ENCODE measurements at regions not wholly inside any gene's neighbourhood (a gene's known extent, or its start where the extent isn't known, plus 50 kb on each side); places are given as distances from the start of the nearest gene placed in this dataset.
"Not testable (repeated sequence)": the region's sequence is repeated elsewhere in the genome, so short reads cannot be mapped to it uniquely, and the experiment has no call there.

DNA sequence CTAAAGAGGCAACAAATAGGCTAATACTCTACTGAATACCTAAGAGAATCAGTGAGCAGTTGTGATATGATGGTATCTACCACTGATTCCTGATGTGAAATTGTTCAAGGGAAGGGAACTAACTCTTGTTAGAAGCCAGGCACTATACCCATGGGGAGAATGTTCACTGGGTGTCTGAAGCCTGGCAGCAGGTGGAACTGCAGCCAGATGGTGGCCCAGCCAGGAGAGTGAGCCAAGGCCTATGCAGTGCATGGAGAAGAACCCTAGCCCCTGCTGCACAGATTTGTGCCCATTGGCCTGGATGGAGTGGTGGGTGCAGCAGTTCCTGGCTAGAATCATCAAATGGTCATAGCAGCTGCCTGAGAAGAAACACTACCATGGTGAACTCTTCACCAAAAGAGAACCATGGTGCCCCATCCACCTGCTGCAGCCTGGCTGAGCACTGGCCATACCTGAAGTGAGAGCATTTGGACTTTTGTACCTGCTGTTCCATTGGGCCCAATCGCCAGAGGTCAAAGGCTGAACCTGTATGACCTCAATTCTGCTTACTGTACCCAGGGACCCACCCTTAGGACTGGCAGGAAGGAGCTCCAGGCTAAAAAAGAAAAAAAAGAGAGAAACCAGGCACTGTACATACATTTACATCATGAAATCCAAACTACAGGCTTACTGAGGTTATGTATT, 118.8 kb upstream of the IVNS1ABP start:
- DNase-seq (ENCODE audit: low read depth in 2 of 2): no peak

DNA sequence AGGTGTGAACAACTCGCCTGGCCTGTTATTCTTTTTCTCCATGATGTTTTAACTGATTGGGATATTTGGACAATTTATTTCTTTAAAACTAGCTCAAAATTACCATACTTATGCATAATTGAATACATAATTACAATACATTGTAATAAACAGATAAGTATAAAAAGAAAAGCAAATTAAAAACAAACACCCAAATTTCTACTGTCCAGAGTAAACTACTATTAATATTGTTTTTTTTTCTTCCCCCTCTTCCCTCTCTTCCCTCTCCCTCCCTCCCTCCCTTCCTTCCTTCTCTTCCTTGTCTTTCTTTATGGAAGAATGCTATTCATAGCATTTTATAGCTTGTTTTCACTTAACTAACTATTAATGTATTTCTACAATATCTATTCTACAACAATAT, 117.7 kb upstream of the IVNS1ABP start:
- DNase-seq (ENCODE audit: low read depth in 2 of 2): no peak

DNA sequence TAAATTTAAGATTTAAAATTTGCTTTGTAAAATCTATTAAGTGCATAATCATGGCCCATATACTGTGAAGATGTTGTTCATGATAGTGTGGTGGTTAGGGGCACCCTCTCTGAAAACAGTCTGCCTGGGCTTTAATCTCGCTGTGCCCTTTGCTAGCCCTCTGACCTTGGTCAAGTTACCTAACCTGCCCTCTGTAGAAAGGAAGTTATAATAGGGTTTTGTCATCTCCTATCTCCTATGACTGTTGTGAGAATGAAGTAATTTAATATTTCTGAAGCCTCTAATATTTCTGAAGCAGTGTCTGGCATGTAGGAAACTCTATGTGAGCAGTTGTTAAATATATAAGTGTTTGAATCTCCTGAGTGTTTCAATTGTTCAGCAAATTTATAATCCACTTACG, 116.6 kb upstream of the IVNS1ABP start:
- DNase-seq (ENCODE audit: low read depth in 2 of 2): no peak

- DNase-seq (ENCODE audit: low read depth in 2 of 2): no peak
Measured at GRCh38 chr1:185432948-185433347, 115.9 kb upstream of the IVNS1ABP start.

DNA sequence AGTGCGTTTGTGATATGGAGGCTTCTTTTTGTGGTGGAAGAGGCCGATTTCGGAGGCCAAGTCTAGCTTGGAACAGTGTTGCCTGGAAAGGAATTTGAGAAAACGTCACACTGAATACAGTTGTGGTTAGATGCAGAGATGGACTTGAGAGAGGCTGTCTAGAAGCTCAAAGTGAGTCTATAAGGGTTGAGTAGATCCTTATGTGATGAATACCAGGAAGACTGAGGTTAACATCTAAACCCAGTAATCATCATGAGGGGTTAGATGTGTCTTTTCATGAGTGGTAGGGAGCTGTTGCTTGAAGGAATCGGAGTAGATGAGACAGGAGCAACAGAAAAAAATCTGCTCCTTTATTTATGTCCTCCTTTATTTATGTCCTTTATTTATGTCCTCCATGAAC, 114.6 kb upstream of the IVNS1ABP start:
- no peak for DNase-seq (ENCODE audit: low read depth in 2 of 2)

DNA sequence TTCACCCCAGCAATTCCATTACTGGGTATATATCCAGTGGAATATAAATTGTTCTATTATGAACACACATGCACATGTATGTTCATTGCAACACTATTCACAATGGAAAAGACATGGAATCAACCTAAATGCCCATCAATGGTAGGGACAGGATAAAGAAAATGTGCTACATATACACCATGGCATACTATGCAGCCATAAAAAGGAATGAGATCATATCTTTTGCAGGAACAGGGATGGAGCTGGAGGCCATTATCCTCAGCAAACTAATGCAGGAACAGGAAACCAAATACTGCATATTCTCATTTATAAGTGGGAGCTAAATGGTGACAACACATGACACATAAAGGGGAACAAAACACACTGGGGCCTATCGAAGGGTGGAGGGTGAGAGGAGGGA, 112.6 kb upstream of the IVNS1ABP start:
- not testable (repeated sequence) for DNase-seq (ENCODE audit: low read depth in 2 of 2)

- no peak for DNase-seq (ENCODE audit: low read depth in 2 of 2)
Measured at GRCh38 chr1:185427776-185428175, 110.7 kb upstream of the IVNS1ABP start.

- DNase-seq (ENCODE audit: low read depth in 2 of 2): no peak
Measured at GRCh38 chr1:185427264-185427663, 110.2 kb upstream of the IVNS1ABP start.

- no peak for DNase-seq (ENCODE audit: low read depth in 2 of 2)
Measured at GRCh38 chr1:185426848-185427247, 109.8 kb upstream of the IVNS1ABP start.

GRCh38 chr1:185425163-185425562, 108.1 kb upstream of the IVNS1ABP start:
- no peak for DNase-seq (ENCODE audit: low read depth in 2 of 2)

GRCh38 chr1:185421485-185422107, 104.6 kb upstream of the IVNS1ABP start:
- no peak for DNase-seq (ENCODE audit: low read depth in 2 of 2)

DNA sequence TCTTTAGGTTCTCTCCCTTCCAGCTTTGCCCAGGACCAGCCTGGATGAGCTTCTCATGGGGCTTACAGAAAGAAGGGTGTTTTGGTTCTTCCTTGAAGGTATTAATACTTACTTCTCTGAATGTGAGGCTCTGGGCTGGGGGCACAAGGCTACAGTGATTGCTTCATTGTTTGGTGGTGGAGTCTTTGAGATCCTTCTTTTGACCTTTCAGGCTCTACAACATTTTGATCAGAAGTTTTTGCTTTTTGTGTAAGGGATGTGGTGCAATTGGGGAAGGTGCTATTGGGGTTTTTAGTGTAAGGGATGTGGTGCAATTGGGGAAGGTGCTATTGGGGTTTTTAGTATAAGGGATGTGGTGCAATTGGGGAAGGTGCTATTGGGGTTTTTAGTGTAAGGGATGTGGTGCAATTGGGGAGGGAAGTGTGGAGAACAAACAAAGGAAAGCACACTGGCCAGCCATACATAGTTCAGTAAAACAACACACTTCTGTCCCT, 103.6 kb upstream of the IVNS1ABP start:
- DNase-seq (ENCODE audit: low read depth in 2 of 2): no peak

DNA sequence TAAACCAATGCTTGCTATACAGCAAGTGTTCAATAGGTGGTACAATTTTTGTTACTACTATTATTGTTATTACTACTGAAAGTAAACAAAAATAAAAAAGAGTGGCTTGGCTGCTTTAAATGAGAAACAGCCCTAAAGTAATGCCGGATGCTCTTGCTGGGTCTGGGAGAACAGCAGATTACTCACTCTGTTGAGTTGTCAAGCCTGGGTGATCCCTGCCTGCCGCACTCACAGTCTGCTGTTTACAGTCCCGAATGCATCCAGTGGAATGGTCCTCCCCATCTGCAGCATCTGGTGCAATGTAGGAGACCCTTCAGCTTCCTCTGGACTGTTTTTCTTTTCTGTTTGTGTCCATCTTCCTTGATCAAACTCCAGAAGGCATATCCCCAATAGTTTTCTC, 102.7 kb upstream of the IVNS1ABP start:
- DNase-seq (ENCODE audit: low read depth in 2 of 2): no peak

DNA sequence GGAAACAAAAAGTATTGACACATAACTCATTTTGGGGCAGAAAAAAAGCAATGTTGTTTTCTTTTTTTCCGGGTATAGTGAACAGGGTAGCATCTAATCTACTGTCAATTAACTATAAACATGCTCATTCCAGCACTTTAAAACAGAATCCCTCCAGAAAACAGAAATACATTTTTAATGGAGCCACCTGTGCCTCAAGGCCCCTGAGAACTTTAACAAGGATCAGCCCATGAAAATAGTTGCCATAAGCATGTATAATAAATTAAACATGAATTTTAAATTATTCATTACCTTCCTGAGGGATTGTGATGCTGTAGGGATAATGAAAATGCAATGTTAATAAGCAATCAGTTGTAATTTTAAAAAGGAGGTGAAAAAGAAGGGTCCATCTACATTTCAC, 101.4 kb upstream of the IVNS1ABP start:
- DNase-seq (ENCODE audit: low read depth in 2 of 2): no peak

DNA sequence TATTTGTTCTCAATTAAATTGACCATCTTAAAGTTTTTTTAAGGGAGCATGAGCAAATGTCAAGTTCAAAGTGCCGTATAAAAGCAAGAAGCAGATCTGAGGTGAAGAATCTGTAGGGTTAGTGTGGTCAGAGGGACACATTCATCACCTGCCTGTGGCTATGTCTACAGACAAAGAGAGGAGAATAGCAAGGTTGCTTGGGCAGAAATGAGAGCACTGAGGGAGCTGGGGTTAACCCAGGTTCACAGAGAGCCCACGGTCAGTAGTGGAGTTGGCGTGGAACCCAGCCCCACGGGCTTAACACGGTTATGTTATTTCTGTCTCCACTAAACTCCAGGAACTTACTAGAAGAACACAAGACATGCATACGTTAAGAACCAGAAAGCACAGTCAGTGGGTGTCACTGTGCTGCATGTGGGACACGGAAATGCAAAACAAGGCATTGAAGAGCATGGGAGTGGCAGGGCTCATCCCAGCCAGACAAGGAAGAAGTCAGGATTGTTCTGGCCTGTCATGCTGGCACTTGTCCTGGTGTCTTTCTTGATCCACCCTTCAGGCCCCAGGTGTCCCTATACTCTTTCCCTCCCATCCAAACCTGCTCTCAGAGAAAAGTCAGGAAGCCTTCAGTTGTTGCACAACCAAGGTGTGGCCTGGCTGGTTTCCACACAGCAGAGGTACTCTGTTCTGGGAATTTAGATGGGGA, 95.5 kb upstream of the IVNS1ABP start:
- no peak for DNase-seq (ENCODE audit: low read depth in 2 of 2)

DNA sequence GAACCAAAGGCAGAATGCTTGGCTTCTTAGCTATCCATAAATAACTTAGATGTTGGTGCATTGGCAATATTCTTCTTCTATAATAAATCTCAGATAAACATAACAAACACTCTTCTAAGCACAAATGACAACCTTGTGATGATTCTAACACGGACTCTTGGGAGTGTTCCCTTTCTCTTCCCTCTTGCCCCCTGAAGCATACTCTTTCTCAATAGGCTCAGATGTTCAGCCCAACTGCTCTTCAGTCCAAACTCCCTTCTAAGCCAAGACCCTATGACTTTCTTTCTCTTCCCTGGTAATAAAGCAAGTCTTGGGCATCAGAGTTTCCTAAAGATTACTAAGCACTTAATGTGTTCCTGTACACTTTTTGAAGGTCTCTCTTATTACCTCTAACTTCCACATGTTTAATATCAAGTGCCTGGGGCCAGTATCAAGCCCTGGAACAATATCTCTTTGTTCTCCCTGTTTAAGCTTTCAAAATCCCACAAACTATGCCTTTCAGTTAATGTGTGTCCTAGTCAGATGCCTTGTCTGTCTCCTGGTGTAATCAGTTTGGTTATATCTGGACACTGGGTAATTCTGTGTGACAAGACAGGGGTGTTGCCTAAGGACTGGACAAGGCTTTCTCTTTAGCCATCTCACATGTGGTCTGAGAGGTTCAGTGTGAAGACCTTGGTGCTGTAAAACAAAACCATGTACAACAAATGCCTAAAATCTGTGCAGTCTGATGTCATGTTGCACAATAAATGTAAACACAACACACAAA, 92.9 kb upstream of the IVNS1ABP start:
- DNase-seq (ENCODE audit: low read depth in 2 of 2): no peak

DNA sequence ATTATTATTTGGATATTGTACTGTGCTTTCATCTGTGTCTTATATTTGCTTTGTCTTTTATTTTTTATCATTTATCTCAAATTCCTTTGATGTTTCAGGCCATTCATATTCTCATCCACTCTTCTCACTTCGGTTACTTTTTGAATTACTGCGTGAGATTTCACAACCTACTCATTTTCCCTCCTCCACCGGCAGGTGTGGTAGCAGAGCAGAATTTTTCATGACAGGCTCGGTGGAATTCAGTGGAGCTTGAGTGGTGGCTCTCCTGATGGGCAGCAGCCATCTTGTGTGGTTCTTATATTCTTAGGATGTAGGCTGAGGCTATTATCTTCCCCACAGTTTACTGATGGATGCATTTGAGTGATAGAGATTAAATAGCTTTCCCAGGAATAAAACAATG, 92.3 kb upstream of the IVNS1ABP start:
- DNase-seq (ENCODE audit: low read depth in 2 of 2): no peak

DNA sequence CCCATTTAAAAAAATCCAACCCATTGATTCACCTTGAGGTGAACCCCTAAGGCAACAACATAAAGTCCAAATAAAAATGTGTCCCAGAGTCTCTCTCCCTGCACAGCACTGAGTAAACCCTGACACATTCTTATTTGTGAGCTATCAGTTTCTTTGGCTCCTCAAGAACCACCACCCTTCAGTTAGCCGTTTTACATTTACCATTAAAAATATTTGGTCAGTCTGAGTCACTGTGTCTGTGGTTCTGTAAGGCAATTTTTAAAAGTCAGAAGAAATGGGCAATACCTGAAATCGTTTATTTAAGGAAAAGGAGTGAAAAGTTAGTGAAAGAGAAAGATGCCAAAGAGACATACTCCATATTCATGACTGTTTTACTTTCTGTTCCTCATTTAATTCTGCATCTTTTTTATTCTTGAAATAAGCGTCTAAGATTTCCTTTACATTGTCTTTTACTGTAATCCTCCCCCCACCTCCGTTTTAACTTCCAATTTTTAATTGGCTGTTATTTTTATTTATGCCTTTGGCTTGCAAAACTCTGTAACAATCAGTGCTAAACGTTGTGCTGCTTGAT, 91.7 kb upstream of the IVNS1ABP start:
- no peak for DNase-seq (ENCODE audit: low read depth in 2 of 2)

GRCh38 chr1:185406691-185407009, 89.6 kb upstream of the IVNS1ABP start:
- no peak for DNase-seq (ENCODE audit: low read depth in 2 of 2)

DNA sequence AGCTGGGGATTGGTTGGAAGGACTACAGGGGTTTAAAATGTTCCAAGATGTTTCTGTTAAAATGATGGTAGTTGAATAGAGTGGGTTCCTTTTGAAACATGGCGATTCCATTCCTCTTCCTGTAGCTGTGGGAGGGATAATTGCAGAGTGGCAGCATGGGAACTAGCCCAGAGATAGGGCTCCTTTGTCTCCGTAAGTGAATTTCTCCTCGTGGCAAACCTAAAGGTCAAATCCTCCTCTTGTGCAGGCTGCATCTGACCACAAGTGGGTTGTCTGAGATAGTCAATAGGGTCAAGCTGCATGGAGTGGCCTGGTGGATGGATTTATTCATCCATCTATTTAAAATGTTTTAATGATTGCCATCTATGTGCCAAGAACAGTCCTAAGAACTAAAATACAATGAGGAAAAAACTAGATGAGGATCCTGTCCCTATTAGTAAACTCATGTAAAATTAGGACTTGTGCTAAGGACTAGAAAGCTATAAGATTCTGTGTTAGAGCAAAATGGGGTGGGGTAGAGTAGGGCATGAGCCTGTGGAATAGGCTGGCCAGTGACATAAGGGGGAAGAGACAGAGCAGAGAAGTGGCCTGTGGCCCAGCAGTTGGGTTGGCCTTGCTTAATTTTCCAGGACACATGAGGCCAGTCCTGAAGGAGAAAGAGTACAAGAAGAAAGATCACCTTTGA, 89.1 kb upstream of the IVNS1ABP start:
- DNase-seq (ENCODE audit: low read depth in 2 of 2): no peak

DNA sequence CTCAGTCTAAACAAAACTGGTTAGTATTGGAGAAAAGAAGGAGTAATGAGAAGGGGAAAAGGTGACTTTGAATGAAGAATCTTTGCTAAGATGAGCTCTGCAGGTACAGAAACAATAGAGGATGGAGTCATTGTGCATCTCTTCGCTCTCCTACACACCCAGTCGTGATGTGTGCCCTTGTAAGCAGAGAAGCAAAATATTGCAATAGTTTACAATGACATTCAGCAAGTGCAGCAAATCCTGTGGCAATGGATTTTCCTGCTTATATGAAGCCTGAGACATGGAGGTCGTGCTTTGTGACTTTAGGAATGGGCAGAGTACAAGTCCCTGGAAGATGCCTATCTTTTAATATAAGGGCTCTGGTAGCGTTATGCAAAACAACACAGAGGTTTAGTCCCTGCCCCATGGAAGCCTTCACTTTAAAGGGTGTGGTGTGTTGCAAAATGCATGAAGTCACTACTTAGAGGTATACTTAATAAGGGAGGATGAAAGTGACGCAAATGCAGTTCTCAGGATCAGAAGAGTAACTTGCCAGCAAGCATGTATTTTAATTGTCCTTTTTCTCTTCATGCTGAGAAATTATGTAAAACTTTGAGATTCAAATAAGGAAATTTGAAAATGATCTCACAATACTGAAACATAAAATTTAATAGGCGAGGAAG, 88.0 kb upstream of the IVNS1ABP start:
- no peak for DNase-seq (ENCODE audit: low read depth in 2 of 2)

Data from activated CD4-positive, alpha-beta T cell treated with anti-CD3 and anti-CD28 coated beads for 24 hours (primary cell).